ENCODE measurements at regions not wholly inside any gene's neighbourhood (a gene's known extent, or its start where the extent isn't known, plus 50 kb on each side); places are given as distances from the start of the nearest gene placed in this dataset.

GRCh38 chr10:128943111-128943510, 523.9 kb upstream of the MGMT start:
- no peak overlapping the region for H3K4me3 ChIP-seq (ENCODE audit: low read length)
- TF ChIP-seq CTCF (conservative IDR thresholded peaks at IDR 0.05; ENCODE audit: low read depth, low read length): no peak
- no peak for DNase-seq (ENCODE audit: low read depth)

GRCh38 chr10:128945398-128945797, 521.6 kb upstream of the MGMT start:
- no peak for DNase-seq (ENCODE audit: low read depth)
- no peak for TF ChIP-seq CTCF (conservative IDR thresholded peaks at IDR 0.05; ENCODE audit: low read depth, low read length)
- no peak overlapping the region for H3K4me3 ChIP-seq (ENCODE audit: low read length)

DNA sequence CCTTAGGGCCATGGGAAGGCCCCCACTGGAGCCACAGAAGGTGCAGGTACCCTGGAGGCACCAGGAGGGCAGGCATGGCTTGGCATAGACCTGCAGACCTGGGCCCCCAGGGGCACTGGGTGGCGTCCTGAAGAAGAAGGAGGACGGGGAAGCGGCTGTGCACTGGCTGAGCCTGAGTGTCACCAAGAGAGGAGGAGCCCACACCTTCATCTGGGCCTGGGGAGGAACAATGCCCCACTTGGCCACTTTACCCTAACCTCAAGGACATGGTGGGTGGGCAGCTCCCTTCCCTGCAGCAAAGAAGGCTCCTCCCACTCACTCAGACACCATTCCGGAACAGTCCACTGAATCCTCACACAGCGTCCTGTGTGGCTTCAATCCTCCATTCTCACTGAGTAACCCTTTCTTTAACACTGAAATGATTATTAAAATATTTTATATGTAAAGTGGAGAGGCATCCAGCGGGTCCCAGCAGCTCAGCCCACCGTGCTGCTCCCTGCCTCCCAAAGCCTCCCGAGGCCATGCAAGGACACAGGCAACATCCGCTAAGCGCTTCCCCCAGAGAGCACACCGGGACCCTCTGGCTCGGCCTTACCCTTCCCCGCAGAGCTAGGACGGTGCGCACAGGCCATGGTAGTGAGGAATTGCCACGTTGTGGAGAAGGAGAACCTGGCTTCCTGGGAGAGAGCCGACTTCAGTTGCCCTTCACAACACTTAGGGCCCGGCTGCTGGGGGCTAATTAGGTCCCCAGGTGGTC, 516.7 kb upstream of the MGMT start:
- no peak for TF ChIP-seq CTCF (conservative IDR thresholded peaks at IDR 0.05; ENCODE audit: low read depth, low read length)
- no peak overlapping the region for H3K4me3 ChIP-seq (ENCODE audit: low read length)
- no peak for DNase-seq (ENCODE audit: low read depth)

DNA sequence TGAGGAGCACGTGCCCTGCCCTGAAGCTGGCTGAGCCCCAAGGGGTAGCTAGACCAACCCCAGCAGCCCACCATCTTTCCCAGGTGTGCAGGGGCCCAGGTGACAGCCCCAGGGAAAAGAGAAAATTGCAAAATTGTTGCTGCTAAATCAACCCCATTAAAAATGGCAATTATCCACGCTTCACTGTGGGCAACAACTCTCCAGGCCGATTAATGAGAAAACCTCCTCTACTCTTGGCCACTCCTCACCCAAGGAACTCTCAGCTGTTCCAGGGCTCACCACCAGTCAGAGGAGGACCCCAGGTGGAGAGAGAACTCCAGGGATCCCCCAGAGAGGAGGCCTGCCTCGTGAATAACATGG, 516.1 kb upstream of the MGMT start:
- DNase-seq (ENCODE audit: low read depth): no peak
- TF ChIP-seq CTCF (conservative IDR thresholded peaks at IDR 0.05; ENCODE audit: low read depth, low read length): no peak
- H3K4me3 ChIP-seq (ENCODE audit: low read length): no peak overlapping the region

GRCh38 chr10:128952856-128953255, 514.2 kb upstream of the MGMT start:
- H3K4me3 ChIP-seq (ENCODE audit: low read length): no peak overlapping the region
- DNase-seq (ENCODE audit: low read depth): no peak
- no peak for TF ChIP-seq CTCF (conservative IDR thresholded peaks at IDR 0.05; ENCODE audit: low read depth, low read length)

DNA sequence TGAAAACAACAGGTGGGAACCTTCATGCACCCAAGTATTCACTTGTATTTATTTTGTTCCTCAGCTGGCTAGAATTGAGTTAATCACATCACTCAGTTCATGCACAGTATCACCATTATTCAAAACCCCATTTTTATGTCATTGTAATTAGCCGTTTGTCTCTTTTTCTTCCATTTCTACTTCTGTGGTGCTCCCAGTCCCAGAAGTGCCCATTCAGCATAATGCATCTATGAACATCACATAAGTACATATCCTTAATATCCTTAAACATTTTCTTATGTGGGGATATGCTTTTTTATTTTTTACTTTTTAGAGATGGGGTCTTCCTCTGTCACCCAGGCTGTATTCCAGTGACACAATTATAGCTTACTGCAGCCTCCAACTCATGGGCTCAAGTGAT, 510.9 kb upstream of the MGMT start:
- DNase-seq (ENCODE audit: low read depth): no peak
- TF ChIP-seq CTCF (conservative IDR thresholded peaks at IDR 0.05; ENCODE audit: low read depth, low read length): no peak
- no peak overlapping the region for H3K4me3 ChIP-seq (ENCODE audit: low read length)

DNA sequence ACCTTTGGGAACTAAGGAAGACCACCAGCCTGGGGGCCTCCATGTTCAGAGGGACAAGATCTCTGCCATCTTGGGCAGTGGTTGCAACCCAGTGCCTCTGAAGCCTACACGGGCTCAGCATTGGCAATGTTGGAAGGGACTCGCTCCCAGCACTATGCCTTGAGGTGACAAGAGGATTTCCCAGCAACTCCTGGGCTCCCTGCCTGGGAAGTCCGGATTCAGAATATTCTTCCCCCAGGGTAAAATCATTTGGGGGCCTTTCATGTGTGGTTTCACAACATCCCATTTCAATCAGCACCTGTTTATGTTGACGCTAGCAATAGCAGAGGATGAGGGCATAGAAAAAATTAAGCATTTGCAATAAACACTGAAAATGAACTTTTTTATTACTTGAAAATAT, 509.8 kb upstream of the MGMT start:
- no peak for DNase-seq (ENCODE audit: low read depth)
- H3K4me3 ChIP-seq (ENCODE audit: low read length): no peak overlapping the region
- TF ChIP-seq CTCF (conservative IDR thresholded peaks at IDR 0.05; ENCODE audit: low read depth, low read length): no peak
